Thyroid gland (tissue), 4 donors: ENCODE measurements at regions not wholly inside any gene's neighbourhood (a gene's known extent, or its start where the extent isn't known, plus 50 kb on each side); places are given as distances from the start of the nearest gene placed in this dataset.
A peak's percentile ranks its signal among the peaks of the same experiment; 100 is the strongest.

Experiments used
- DNase-seq, 2 donors: peaks; one replicate each; pipeline ENCODE4 v3.0.0-alpha.2; 2019
- H3K27ac ChIP-seq, 3 donors: fragments of 200-600 bp; sonication (generic); 1 replicate in 2 of 3; 2 replicates in 1 of 3; pipeline ENCODE4 v1.5.1; 2016 to 2019; ENCODE audit warnings: mild to moderate bottlenecking in 1 of 3, moderate library complexity in 1 of 3
- H3K27me3 ChIP-seq: fragments of 200-600 bp; sonication (generic); one replicate; pipeline ENCODE4 v1.5.1; 2019
- H3K36me3 ChIP-seq, 2 donors: fragments of 200-600 bp; sonication (generic); one replicate each; pipeline ENCODE4 v1.5.1; 2016 to 2019
- H3K4me1 ChIP-seq, 2 donors: fragments of 200-600 bp; sonication (generic); one replicate each; pipeline ENCODE4 v1.5.1; 2017 to 2019
- H3K4me3 ChIP-seq, 3 donors: fragments of 200-600 bp; sonication (generic); replicated peaks in 1 of 3; 1 replicate in 2 of 3; 2 replicates in 1 of 3; pipeline ENCODE4 v1.5.1; 2016; ENCODE audit warnings: mild to moderate bottlenecking in 1 of 3
- H3K9me3 ChIP-seq: fragments of 200-600 bp; sonication (generic); one replicate; pipeline ENCODE4 v1.5.1; 2017
- POLR2A ChIP-seq, 2 donors: fragments of 450-650 bp; IDR thresholded peaks; one replicate each; pipeline ENCODE4 v1.6.1; 2017; ENCODE audit warnings: antibody characterized with exemption in 2 of 2, mild to moderate bottlenecking in 2 of 2, moderate library complexity in 1 of 2
- WGBS, 2 donors: methylation state at CpG; one replicate each; pipeline ENCODE4 v1.1.5; 2017; 5-methylcytosine and 5-hydroxymethylcytosine counted together
- intact Hi-C: fragments of 100-400 bp; cut with DNase I; formaldehyde crosslinking; loops from one replicate; pipeline ENCODE4 v1.15.1; 2023
- TF ChIP-seq, protein P1 (sequence below), 6 experiments: fragments of 200-600 bp in 3 of 6; fragments of 450-650 bp in 3 of 6; sonication (generic) in 3 of 6; IDR thresholded peaks; one replicate each; pipeline ENCODE4 v1.5.1; 2016 to 2019; ENCODE audit warnings: antibody characterized with exemption in 6 of 6, mild to moderate bottlenecking in 2 of 6, inconsistent platforms in 1 of 6, moderate library complexity in 1 of 6

DNA sequence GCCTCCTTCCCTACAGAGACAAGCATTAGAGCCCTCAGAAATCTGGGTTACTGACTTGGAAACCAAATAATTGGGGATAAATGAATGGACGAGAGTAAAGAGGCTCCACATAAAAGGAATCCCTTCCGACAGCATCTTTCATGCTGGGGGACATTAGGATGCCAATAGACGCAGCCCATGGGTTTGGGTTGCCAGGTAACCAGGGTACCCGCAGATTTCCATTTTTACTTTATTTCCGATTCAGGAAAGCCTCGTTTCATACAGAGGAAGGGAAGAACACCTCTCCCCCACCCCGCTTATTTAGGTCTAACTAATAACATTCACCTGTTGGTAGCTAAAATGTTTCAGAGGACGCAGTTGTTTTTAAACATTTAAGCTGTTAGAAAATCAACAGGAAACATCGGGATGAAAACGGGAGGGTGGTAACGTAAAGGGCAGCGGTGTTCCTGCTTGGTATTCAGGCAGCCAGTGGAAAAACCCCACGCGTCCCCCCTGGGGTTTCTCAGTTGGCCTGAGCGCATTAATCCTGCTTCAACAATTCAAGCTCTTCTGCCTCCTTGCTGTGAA, 179.5 kb downstream of the YTHDC2 start:
- WGBS, 2 donors = 15 to 23% methylated on average over 15 of the region's 15 CpGs

DNA sequence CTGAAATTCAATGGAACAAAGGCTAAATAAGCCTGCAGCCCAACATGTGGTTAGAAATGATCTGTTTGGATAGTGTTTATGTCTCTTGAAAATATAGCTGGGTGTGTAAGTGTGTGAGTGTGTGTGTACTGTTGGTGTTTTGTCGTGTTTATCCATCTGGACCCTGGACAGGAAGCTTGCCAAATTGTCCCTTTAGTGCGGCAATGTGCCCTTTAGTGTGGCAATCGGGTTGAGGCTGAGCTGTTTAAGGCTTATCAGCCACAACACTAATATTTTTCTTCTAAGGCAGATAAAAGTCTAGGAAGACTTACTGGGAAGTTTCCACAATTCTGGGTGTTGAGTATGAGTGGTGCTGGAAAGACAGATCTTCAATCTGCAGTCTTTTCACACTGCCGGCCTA, 180.2 kb downstream of the YTHDC2 start:
- no peak for DNase-seq
- Histone ChIP-seq H3K27ac (no peak overlapping the region), H3K4me3 (no peak overlapping the region), H3K36me3 (no peaks in the 10 kb centered on the region), H3K27me3 (no peaks in the 10 kb centered on the region), H3K4me1 (no peaks in the 10 kb centered on the region), H3K9me3 (no peaks in the 10 kb centered on the region)
- intact Hi-C loops = no loop called here
- WGBS, 2 donors = 65 to 75% methylated on average over 4 of the region's 4 CpGs
- TF ChIP-seq, protein P1, sequence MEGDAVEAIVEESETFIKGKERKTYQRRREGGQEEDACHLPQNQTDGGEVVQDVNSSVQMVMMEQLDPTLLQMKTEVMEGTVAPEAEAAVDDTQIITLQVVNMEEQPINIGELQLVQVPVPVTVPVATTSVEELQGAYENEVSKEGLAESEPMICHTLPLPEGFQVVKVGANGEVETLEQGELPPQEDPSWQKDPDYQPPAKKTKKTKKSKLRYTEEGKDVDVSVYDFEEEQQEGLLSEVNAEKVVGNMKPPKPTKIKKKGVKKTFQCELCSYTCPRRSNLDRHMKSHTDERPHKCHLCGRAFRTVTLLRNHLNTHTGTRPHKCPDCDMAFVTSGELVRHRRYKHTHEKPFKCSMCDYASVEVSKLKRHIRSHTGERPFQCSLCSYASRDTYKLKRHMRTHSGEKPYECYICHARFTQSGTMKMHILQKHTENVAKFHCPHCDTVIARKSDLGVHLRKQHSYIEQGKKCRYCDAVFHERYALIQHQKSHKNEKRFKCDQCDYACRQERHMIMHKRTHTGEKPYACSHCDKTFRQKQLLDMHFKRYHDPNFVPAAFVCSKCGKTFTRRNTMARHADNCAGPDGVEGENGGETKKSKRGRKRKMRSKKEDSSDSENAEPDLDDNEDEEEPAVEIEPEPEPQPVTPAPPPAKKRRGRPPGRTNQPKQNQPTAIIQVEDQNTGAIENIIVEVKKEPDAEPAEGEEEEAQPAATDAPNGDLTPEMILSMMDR (IDR thresholded peaks at IDR 0.05) = no peak
- no peak for TF ChIP-seq POLR2A (IDR thresholded peaks at IDR 0.05)

More for the DNA sequence above, 179.5 kb downstream of the YTHDC2 start:
- TF ChIP-seq POLR2A (IDR thresholded peaks at IDR 0.05) = no peak
- Histone ChIP-seq H3K4me1 (no peaks in the 10 kb centered on the region), H3K9me3 (no peaks in the 10 kb centered on the region), H3K27me3 (no peaks in the 10 kb centered on the region), H3K4me3 (no peak overlapping the region), H3K36me3 (no peaks in the 10 kb centered on the region), H3K27ac (no peak overlapping the region)
- intact Hi-C loops = no loop called here
- DNase-seq = peak in 1 of 2 donors; percentile 18

DNA sequence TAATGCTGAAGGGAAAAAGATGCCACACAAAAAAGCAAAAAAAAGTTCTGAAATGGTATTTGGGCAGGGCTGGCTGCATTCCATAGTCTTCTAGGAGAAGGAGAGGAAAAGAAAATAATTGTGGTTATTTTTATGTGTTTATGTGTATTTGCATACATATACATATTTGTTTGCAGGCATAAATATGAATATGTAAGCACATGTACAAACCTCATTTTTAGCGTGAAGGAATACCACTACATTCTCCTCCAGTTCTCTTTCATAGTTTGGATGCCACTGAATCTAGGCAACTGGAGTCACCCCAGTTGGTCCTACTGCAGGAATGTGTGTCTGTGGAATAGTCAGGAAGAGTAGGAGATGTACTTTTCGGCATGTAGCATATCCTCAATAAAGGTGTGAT, 181.1 kb downstream of the YTHDC2 start:
- no peak for DNase-seq
- Histone ChIP-seq H3K9me3 (no peaks in the 10 kb centered on the region), H3K4me1 (no peaks in the 10 kb centered on the region), H3K27ac (no peak overlapping the region), H3K4me3 (no peak overlapping the region), H3K36me3 (no peaks in the 10 kb centered on the region), H3K27me3 (no peaks in the 10 kb centered on the region)
- intact Hi-C loops = no loop called here
- TF ChIP-seq, protein P1 (IDR thresholded peaks at IDR 0.05) = no peak
- no peak for TF ChIP-seq POLR2A (IDR thresholded peaks at IDR 0.05)
- 93% methylated on average over 2 of the region's 2 CpGs for WGBS, 2 donors

- DNase-seq = no peak
- TF ChIP-seq, protein P1 (IDR thresholded peaks at IDR 0.05) = no peak
- no peak for TF ChIP-seq POLR2A (IDR thresholded peaks at IDR 0.05)
- intact Hi-C loops = no loop called here
- Histone ChIP-seq H3K4me1 (no peaks in the 10 kb centered on the region), H3K4me3 (no peak overlapping the region), H3K36me3 (no peaks in the 10 kb centered on the region), H3K27me3 (no peaks in the 10 kb centered on the region), H3K27ac (no peak overlapping the region), H3K9me3 (no peaks in the 10 kb centered on the region)
Measured at GRCh38 chr5:113703266-113703665, 189.8 kb downstream of the YTHDC2 start.

DNA sequence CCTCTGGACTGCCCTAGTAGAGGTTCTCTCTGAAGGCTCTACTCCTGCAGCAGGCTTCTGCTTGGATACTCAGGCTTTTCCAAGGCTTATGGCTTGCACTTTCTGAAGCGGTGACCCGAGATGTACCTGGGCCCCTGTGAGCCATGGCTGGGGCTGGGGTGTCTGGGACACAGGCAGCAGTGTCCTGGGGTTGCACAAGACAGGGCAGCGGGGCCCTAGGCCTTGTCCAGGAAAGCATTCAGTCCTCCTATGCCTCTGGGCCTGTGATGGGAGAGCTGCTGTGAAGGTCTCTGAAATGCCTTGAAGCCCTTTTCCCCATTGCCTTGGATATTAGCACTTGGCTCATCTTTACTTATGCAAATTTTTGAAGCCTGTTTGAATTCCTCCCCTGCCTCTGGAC, 192.2 kb downstream of the YTHDC2 start:
- 93 to 96% methylated on average over 3 of the region's 3 CpGs for WGBS, 2 donors
- no peak for DNase-seq

More for the DNA sequence above, 192.2 kb downstream of the YTHDC2 start:
- H3K27me3 ChIP-seq = no peaks in the 10 kb centered on the region
- no peaks in the 10 kb centered on the region for H3K4me1 ChIP-seq
- no peaks in the 10 kb centered on the region for H3K36me3 ChIP-seq
- intact Hi-C loops = no loop called here
- no peaks in the 10 kb centered on the region for H3K9me3 ChIP-seq
- H3K4me3 ChIP-seq = no peak overlapping the region
- no peak for TF ChIP-seq POLR2A (IDR thresholded peaks at IDR 0.05)
- TF ChIP-seq, protein P1 (IDR thresholded peaks at IDR 0.05) = no peak
- no peak overlapping the region for H3K27ac ChIP-seq
